ENCODE measurements at regions not wholly inside any gene's neighbourhood (a gene's known extent, or its start where the extent isn't known, plus 50 kb on each side); places are given as distances from the start of the nearest gene placed in this dataset.

DNA sequence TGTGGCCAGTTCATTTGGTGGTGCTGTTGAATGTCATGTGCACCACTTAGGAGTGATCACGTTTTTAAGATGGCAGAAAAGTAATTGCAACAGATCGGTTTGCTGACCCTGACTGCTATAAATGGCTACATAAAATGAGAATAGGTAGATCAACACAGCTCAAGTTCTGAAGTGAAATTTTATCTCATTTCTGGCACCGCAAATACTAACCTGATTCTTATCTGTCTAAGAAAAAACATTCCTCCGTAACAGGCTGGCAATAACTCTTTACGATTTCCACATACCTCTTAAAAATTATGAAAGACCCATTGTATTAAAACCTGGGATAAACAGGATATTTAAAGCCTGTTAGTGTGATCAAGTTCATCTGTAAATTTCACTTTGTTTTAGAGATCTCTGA, 387.5 kb downstream of the PDGFC start:
- ATAC-seq (no peak), DNase-seq (no peak)
- intact Hi-C loops (cut with DNase I, micrococcal nuclease): no loop called here
- H3K4me3 Mint-ChIP-seq: no peak overlapping the region
- peaks cover 3% of the 10 kb centered on the region for H3K9me3 Mint-ChIP-seq (ENCODE audit: low read depth)
- H3K36me3 Mint-ChIP-seq (ENCODE audit: low read depth): no peaks in the 10 kb centered on the region
- no peak overlapping the region for H3K27ac Mint-ChIP-seq
- H3K4me1 Mint-ChIP-seq: no peaks in the 10 kb centered on the region
- no peaks in the 10 kb centered on the region for H3K27me3 Mint-ChIP-seq
- POLR2A ChIA-PET: no interaction called here
- CTCF ChIA-PET: no interaction called here

GRCh38 chr4:156583265-156583664, 388.3 kb downstream of the PDGFC start:
- Mint-ChIP-seq H3K4me1 (no peaks in the 10 kb centered on the region), H3K9me3 (ENCODE audit: low read depth) (peaks cover 3% of the 10 kb centered on the region), H3K27ac (no peak overlapping the region), H3K27me3 (no peaks in the 10 kb centered on the region), H3K4me3 (no peak overlapping the region), H3K36me3 (ENCODE audit: low read depth) (no peaks in the 10 kb centered on the region)
- intact Hi-C loops (cut with DNase I, micrococcal nuclease): no loop called here
- DNase-seq (no peak), ATAC-seq (no peak)
- POLR2A ChIA-PET: no interaction called here
- CTCF ChIA-PET: no interaction called here

DNA sequence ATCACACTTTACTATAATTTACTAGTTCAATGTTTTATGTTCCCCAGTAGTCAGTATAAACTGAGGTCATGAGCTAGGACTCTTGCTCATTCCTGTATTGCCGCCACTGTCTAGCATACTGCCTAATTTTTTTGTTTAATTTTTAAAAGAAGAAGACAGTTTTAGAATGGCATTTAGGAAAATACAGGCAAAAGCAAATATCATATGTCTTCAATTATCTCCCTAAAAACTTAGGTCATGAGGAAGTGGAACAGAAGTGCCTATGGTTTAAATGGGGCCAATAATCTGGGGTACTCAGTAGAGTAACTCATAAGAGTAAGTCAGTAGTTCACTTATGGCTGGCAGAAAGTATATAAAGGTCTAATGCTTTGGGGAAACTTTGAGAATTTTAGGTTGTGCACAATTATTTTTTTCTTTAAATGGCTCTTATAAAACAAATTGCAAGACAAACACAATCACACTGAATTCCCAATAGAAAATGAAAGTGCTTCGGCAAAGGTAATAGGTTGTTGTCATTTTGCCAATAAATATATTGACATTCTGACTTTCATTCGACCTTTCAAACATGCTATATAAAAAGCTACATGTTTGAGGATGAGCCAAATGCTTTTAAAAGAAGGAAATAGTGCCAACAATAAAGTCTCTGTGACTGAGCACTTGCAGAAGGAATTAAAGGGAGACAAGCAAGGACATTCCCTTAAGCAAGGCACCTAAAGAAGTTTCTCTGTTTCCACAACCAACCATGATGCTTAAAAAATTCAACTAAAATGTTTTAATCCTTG, 390.1 kb downstream of the PDGFC start:
- peaks cover 3% of the 10 kb centered on the region for H3K9me3 Mint-ChIP-seq (ENCODE audit: low read depth)
- no peaks in the 10 kb centered on the region for H3K36me3 Mint-ChIP-seq (ENCODE audit: low read depth)
- no peak overlapping the region for H3K27ac Mint-ChIP-seq
- CTCF ChIA-PET: no interaction called here
- ATAC-seq (no peak), DNase-seq (no peak)
- intact Hi-C loops (cut with DNase I, micrococcal nuclease): no loop called here
- POLR2A ChIA-PET: no interaction called here
- H3K27me3 Mint-ChIP-seq: no peaks in the 10 kb centered on the region
- H3K4me1 Mint-ChIP-seq: no peaks in the 10 kb centered on the region
- H3K4me3 Mint-ChIP-seq: no peak overlapping the region

DNA sequence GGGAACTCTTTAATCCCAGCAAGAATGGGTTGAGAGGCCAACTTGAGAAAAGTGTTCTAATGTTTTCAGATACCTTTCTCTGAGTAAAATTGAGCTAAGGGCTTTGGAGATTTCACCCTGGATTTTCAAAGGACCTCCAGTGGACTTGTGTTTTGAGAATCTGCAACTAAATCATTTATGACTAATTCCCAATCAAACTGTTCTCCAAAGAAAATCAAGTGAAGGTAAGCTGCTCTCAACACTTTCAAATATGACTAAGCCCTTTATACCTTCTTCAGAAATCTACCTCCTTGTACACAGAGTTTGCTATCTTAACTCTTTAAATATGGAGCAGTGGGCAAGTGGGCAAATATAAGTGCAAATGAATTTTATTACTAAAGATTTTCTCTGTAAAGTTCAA, 392.9 kb downstream of the PDGFC start:
- DNase-seq (no peak), ATAC-seq (no peak)
- H3K9me3 Mint-ChIP-seq (ENCODE audit: low read depth): peaks cover 3% of the 10 kb centered on the region
- ChIA-PET CTCF (no interaction called here), POLR2A (no interaction called here)
- no peaks in the 10 kb centered on the region for H3K4me1 Mint-ChIP-seq
- no peak overlapping the region for H3K27ac Mint-ChIP-seq
- H3K27me3 Mint-ChIP-seq: no peaks in the 10 kb centered on the region
- intact Hi-C loops (cut with DNase I, micrococcal nuclease): no loop called here
- H3K4me3 Mint-ChIP-seq: no peak overlapping the region
- no peaks in the 10 kb centered on the region for H3K36me3 Mint-ChIP-seq (ENCODE audit: low read depth)

- Mint-ChIP-seq H3K4me3 (no peak overlapping the region), H3K27me3 (no peaks in the 10 kb centered on the region), H3K36me3 (ENCODE audit: low read depth) (no peaks in the 10 kb centered on the region), H3K4me1 (no peaks in the 10 kb centered on the region), H3K27ac (no peak overlapping the region), H3K9me3 (ENCODE audit: low read depth) (peaks cover 3% of the 10 kb centered on the region)
- intact Hi-C loops (cut with DNase I, micrococcal nuclease): no loop called here
- ChIA-PET CTCF (no interaction called here), POLR2A (no interaction called here)
- ATAC-seq: no peak
- DNase-seq: no peak
Measured at GRCh38 chr4:156578005-156578404, 393.6 kb downstream of the PDGFC start.

- Mint-ChIP-seq H3K36me3 (ENCODE audit: low read depth) (no peaks in the 10 kb centered on the region), H3K27me3 (no peaks in the 10 kb centered on the region), H3K4me3 (no peak overlapping the region), H3K9me3 (ENCODE audit: low read depth) (peaks cover 3% of the 10 kb centered on the region), H3K27ac (no peak overlapping the region), H3K4me1 (no peaks in the 10 kb centered on the region)
- DNase-seq (no peak), ATAC-seq (no peak)
- intact Hi-C loops (cut with DNase I, micrococcal nuclease): no loop called here
- CTCF ChIA-PET: no interaction called here
- POLR2A ChIA-PET: no interaction called here
Measured at GRCh38 chr4:156576946-156577345, 394.7 kb downstream of the PDGFC start.

GRCh38 chr4:156575430-156576073, 396.0 kb downstream of the PDGFC start:
- no peaks in the 10 kb centered on the region for H3K9me3 Mint-ChIP-seq (ENCODE audit: low read depth)
- ATAC-seq: no peak
- POLR2A ChIA-PET: no interaction called here
- CTCF ChIA-PET: no interaction called here
- H3K36me3 Mint-ChIP-seq (ENCODE audit: low read depth): no peaks in the 10 kb centered on the region
- no peak overlapping the region for H3K27ac Mint-ChIP-seq
- intact Hi-C loops (cut with DNase I, micrococcal nuclease): no loop called here
- H3K4me1 Mint-ChIP-seq: no peaks in the 10 kb centered on the region
- no peak for DNase-seq
- no peak overlapping the region for H3K4me3 Mint-ChIP-seq
- H3K27me3 Mint-ChIP-seq: no peaks in the 10 kb centered on the region

GRCh38 chr4:156571146-156571545, 400.5 kb downstream of the PDGFC start:
- ChIA-PET POLR2A (no interaction called here), CTCF (no interaction called here)
- DNase-seq (no peak), ATAC-seq (no peak)
- intact Hi-C loops (cut with DNase I, micrococcal nuclease): no loop called here
- no peak overlapping the region for H3K27ac Mint-ChIP-seq
- no peaks in the 10 kb centered on the region for H3K4me1 Mint-ChIP-seq
- no peaks in the 10 kb centered on the region for H3K36me3 Mint-ChIP-seq (ENCODE audit: low read depth)
- no peaks in the 10 kb centered on the region for H3K27me3 Mint-ChIP-seq
- H3K4me3 Mint-ChIP-seq: no peak overlapping the region
- peaks cover 2% of the 10 kb centered on the region for H3K9me3 Mint-ChIP-seq (ENCODE audit: low read depth)

GRCh38 chr4:156569535-156569934, 402.1 kb downstream of the PDGFC start:
- intact Hi-C loops (cut with DNase I, micrococcal nuclease): no loop called here
- ChIA-PET POLR2A (no interaction called here), CTCF (no interaction called here)
- no peaks in the 10 kb centered on the region for H3K27me3 Mint-ChIP-seq
- no peaks in the 10 kb centered on the region for H3K36me3 Mint-ChIP-seq (ENCODE audit: low read depth)
- DNase-seq: no peak
- peaks cover 2% of the 10 kb centered on the region for H3K9me3 Mint-ChIP-seq (ENCODE audit: low read depth)
- H3K27ac Mint-ChIP-seq: no peak overlapping the region
- no peak for ATAC-seq
- no peak overlapping the region for H3K4me3 Mint-ChIP-seq
- no peaks in the 10 kb centered on the region for H3K4me1 Mint-ChIP-seq

- no peak overlapping the region for H3K27ac Mint-ChIP-seq
- CTCF ChIA-PET: no interaction called here
- no peaks in the 10 kb centered on the region for H3K27me3 Mint-ChIP-seq
- no peak for DNase-seq
- no peaks in the 10 kb centered on the region for H3K36me3 Mint-ChIP-seq (ENCODE audit: low read depth)
- H3K4me1 Mint-ChIP-seq: no peaks in the 10 kb centered on the region
- no peak for ATAC-seq
- H3K9me3 Mint-ChIP-seq (ENCODE audit: low read depth): peaks cover 2% of the 10 kb centered on the region
- no peak overlapping the region for H3K4me3 Mint-ChIP-seq
- POLR2A ChIA-PET: no interaction called here
- intact Hi-C loops (cut with DNase I, micrococcal nuclease): no loop called here
Measured at GRCh38 chr4:156568484-156568883, 403.1 kb downstream of the PDGFC start.

DNA sequence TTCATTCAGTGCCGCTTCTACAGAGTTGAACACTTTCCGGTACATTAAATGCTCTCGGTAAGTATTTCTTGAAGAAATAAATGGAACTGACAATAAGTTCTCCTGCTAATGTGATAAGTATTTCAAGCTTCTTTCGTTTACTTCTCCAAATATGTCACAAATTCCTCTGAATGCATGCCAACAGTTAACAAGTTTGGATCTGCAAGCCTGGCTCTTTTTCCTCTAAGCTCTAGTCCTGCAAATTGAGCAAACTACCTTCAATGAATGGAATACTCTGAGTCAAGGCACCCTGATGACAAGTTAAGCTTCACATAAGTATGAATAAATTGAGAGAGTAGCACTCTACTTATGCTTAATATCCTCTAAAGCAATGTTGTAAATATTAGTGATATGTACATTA, 403.6 kb downstream of the PDGFC start:
- no peak for DNase-seq
- Mint-ChIP-seq H3K4me1 (no peaks in the 10 kb centered on the region), H3K27ac (no peak overlapping the region), H3K36me3 (ENCODE audit: low read depth) (no peaks in the 10 kb centered on the region), H3K27me3 (no peaks in the 10 kb centered on the region), H3K9me3 (ENCODE audit: low read depth) (peaks cover 2% of the 10 kb centered on the region), H3K4me3 (no peak overlapping the region)
- ChIA-PET CTCF (no interaction called here), POLR2A (no interaction called here)
- ATAC-seq: no peak
- intact Hi-C loops (cut with DNase I, micrococcal nuclease): no loop called here

GRCh38 chr4:156560701-156561100, 410.9 kb downstream of the PDGFC start:
- DNase-seq (no peak), ATAC-seq (no peak)
- no peaks in the 10 kb centered on the region for H3K36me3 Mint-ChIP-seq (ENCODE audit: low read depth)
- H3K27ac Mint-ChIP-seq: no peak overlapping the region
- H3K27me3 Mint-ChIP-seq: no peaks in the 10 kb centered on the region
- peaks cover 2% of the 10 kb centered on the region for H3K9me3 Mint-ChIP-seq (ENCODE audit: low read depth)
- H3K4me1 Mint-ChIP-seq: no peaks in the 10 kb centered on the region
- ChIA-PET CTCF (no interaction called here), POLR2A (no interaction called here)
- H3K4me3 Mint-ChIP-seq: no peak overlapping the region
- intact Hi-C loops (cut with DNase I, micrococcal nuclease): no loop called here
